Esophagus (tissue), 2 donors: ENCODE measurements at regions not wholly inside any gene's neighbourhood (a gene's known extent, or its start where the extent isn't known, plus 50 kb on each side); places are given as distances from the start of the nearest gene placed in this dataset.

Source experiments
- H3K27ac ChIP-seq, 2 donors: one replicate each; pipeline ENCODE4 v1.5.1; 2013; ENCODE audit warnings: low read depth in 2 of 2, mild to moderate bottlenecking in 2 of 2, inconsistent platforms in 1 of 2, low read length in 1 of 2, moderate library complexity in 1 of 2
- H3K27me3 ChIP-seq, 2 donors: one replicate each; pipeline ENCODE4 v1.6.1; 2013; ENCODE audit warnings: low read length in 2 of 2, control low read depth in 1 of 2, mild to moderate bottlenecking in 1 of 2; ENCODE audit not compliant: insufficient read depth in 2 of 2, control insufficient read depth in 1 of 2
- H3K36me3 ChIP-seq, 2 donors: one replicate each; pipeline ENCODE4 v1.6.1; 2013; ENCODE audit warnings: low read length in 1 of 2; ENCODE audit not compliant: control insufficient read depth in 2 of 2, insufficient read depth in 2 of 2
- H3K4me1 ChIP-seq, 2 donors: one replicate each; pipeline ENCODE4 v1.6.1; 2013; ENCODE audit warnings: low read length in 1 of 2; ENCODE audit not compliant: control insufficient read depth in 2 of 2, insufficient read depth in 2 of 2
- H3K4me3 ChIP-seq, 2 donors: one replicate each; pipeline ENCODE4 v1.5.1; 2013; ENCODE audit warnings: low read length in 2 of 2, mild to moderate bottlenecking in 2 of 2, low read depth in 1 of 2, moderate library complexity in 1 of 2
- H3K9me3 ChIP-seq, 2 donors: one replicate each; pipeline ENCODE4 v1.6.1; 2013; ENCODE audit warnings: mild to moderate bottlenecking in 2 of 2, low read depth in 1 of 2, low read length in 1 of 2, moderate library complexity in 1 of 2; ENCODE audit not compliant: control insufficient read depth in 2 of 2, insufficient read depth in 1 of 2
- WGBS, 2 donors: extraction: QIAGEN DNeasy Blood & Tissue Kit; methylation state at CpG; one replicate each; pipeline ENCODE4 v1.1.7; 2013; 5-methylcytosine and 5-hydroxymethylcytosine counted together
- donor health status: healthy with polysubstance abuse.
- donor health status: Bipolar disorder and iron deficiency.

DNA sequence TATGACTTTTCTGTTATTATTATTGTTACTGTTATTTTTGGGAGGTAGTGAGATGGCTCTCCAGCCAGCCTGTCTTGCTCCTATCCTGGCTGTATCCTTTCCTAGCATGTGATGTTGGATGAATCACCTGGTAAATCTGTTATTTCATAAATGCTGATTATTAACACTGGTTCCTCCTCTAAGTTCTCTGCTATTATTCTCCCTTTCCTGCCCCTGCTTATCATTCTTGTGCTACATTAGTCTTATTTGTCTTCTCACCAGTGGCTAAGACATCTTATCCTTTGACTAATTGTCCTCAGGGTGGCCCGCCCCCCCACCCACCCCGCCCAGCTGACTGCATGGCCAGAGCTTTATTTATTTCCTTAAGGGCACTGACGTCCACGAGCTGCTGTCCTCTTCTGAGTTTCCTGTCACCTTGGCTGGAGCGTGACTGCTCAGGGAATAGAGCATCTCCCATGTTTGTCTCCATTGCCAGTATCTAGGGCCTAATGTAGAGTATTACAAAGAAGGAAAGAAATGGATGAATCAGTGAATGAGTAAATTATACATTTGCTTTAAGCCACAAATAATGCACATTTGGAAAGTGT lies 110.1 kb upstream of the KLF6 start:
- no peaks in the 10 kb centered on the region for H3K27me3 ChIP-seq
- H3K9me3 ChIP-seq, result no peaks in the 10 kb centered on the region
- WGBS, 2 donors, result 59 to 61% methylated on average over 5 of the region's 5 CpGs
- no peak overlapping the region for H3K4me3 ChIP-seq
- H3K36me3 ChIP-seq, result no peaks in the 10 kb centered on the region
- H3K27ac ChIP-seq, result no peak overlapping the region
- H3K4me1 ChIP-seq, result peaks cover 0 to 1% of the 10 kb centered on the region in 2 donors

DNA sequence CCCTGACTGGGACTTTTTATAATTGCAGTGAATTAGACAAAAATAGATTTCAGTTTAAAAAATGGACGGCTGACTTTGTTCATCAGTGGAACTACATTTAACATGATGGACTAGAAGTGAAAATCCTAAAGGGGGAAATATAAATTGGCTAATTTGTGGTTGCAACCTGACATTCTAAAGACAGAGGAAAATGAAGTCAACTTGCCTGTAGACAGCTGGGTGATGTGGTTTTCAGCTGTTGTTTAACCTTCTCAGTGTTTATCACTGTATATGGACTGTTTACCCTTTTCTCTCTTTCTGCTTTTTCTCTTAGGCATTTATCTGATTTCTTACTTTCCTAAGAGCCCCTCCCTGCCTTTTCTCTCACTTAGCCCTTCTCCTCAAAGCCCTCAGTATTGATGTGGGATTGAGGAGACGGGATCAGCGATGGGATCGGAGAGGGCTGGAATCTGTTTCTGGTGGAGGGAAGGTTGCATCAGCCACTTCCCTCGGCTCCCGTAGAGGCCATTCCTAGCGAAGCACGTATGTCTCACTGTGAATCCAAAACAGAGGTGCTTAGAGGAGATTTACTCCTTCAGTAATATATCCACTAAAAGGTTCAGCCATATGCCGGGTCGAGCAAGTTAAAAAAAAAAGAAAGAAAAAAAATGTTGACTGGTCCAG lies 109.0 kb upstream of the KLF6 start:
- Histone ChIP-seq H3K4me1 (no peaks in the 10 kb centered on the region), H3K36me3 (no peaks in the 10 kb centered on the region), H3K9me3 (no peaks in the 10 kb centered on the region), H3K27me3 (no peaks in the 10 kb centered on the region), H3K27ac (peak overlapping the region in 1 of 2 donors; percentile 54), H3K4me3 (no peak overlapping the region)
- WGBS, 2 donors, result 87 to 89% methylated on average over 10 of the region's 10 CpGs

DNA sequence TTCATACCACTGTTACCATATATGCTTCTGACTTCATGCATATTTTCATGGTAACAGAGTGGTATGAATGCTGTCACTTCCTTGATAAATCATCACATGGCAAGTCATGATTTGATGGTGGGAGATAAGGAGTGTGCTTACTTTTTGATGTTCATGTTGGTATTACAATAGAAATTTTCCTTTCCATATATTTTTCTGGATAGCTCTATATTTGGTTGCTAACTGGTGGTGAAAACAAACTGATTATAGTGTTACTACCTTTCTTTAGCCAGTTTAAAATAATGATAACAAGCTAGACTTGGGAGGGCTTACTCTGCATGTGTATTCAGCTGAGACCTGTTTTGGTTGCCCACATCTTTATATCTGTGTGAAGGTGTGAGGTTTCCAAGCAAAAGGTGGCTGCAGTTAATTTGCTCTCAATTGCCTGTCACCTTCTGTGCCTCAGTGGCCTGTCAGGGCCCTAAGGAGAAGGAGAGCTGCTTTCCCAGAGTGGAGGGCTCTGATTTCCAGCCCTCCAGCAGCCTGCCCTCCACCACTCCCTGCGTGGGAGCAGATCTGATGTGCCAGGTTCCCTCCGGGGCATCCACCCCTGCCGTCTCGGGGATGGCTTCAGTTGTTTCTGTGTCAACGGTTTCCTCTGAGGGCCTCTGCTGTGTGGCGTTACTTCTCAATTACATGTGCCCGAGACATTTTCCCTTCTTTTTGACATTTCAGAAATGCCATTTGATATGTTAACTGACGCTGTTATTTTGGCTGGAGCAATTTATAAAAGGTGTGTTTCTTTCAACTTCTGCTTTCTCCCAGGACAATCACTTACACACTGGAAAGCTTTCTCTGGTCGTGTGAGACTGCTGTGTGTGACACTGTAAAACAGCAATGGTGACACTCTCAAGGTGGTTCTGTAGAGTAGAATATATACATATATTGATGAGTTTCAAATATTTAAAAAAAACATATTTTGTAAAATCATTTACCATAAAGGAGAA lies 107.7 kb upstream of the KLF6 start:
- 60 to 72% methylated on average over 9 of the region's 9 CpGs for WGBS, 2 donors
- Histone ChIP-seq H3K9me3 (no peaks in the 10 kb centered on the region), H3K27ac (peak overlapping the region in 1 of 2 donors; percentile 10), H3K4me3 (no peak overlapping the region), H3K27me3 (no peaks in the 10 kb centered on the region), H3K4me1 (no peaks in the 10 kb centered on the region), H3K36me3 (no peaks in the 10 kb centered on the region)

DNA sequence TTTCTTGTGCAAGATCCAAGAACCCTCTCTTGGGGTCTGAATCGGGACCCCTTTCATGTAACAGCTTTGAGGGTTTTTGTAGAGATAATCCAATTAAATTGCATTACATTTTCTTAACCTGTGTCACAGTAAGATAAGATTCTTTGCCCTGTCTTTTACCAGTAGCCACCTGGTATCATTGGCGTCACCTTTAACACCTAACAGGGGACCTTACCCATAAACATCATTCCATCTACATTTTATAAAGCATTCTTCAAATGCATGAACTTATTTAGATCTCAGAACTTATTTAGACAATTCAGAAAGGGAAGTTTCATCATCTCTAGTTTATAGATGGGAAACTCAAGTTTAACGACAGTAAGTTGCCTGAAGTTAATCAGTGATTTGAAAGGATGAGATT lies 106.4 kb upstream of the KLF6 start:
- peaks cover 0 to 3% of the 10 kb centered on the region in 2 donors for H3K4me1 ChIP-seq
- no peaks in the 10 kb centered on the region for H3K9me3 ChIP-seq
- no peaks in the 10 kb centered on the region for H3K36me3 ChIP-seq
- no peak overlapping the region for H3K27ac ChIP-seq
- no peaks in the 10 kb centered on the region for H3K27me3 ChIP-seq
- WGBS, 2 donors, result 92 to 94% methylated on average over 3 of the region's 3 CpGs
- no peak overlapping the region for H3K4me3 ChIP-seq

DNA sequence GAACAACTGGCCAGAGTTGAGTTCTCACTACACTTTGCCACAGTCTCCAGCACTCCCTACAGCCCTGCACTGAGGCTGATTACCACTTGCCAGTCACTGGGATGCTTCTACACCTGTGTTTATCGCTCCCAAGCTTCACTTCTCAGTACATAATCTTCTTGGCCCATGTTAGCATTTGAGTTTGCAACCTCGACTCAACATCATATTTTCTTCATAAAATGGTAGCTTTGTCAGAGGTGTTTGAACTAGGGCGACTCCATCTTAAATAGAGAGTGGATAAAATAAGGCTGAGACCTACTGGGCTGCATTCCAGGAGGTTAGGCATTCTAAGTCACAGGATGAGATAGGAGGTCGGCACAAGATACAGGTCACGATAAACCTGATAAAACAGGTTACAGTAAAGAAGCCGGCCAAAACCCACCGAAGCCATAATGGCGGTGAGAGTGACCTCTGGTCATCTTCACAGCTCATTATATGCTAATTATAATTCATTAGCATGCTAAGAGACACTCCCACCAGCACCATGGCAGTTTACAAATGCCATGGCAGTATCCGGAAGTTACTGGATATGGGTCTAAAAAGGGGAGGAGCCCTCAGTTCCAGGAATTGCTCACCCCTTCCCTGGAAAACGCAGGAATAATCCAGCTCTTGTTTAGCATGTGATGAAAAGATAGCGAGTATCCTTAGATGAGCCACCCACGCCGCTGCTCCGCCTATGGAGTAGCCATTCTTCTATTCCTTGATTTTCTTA lies 105.8 kb upstream of the KLF6 start:
- no peak overlapping the region for H3K27ac ChIP-seq

DNA sequence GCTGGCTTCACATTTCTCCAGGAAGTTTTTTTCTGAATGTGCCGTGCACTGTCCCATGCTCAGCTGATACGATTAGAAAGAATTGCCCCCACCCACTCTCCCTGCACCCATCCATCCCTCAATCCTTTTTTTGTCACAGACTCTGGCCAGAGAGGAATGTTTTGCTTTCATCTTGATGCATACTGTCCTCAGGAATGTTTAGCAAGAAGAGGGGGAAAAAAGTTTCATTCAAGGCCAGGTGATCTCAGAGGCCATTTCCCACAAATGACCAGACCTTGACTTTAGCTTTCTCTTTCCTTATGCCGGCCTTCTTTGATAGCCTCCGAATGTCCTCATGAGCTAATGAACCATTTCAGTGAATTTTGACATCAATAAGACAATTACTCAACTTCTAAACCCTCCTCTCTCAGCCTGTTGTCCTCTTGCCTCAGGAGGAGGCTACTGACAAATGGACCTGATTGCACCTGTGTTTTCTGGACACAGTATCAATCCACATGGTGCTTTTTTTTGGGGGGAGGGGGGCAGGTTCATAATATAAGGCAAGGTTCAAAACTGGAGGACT lies 105.0 kb upstream of the KLF6 start:
- Histone ChIP-seq H3K4me3 (no peak overlapping the region), H3K36me3 (no peaks in the 10 kb centered on the region)
- 62 to 72% methylated on average over 4 of the region's 4 CpGs for WGBS, 2 donors

More for the DNA sequence above, 105.8 kb upstream of the KLF6 start:
- WGBS, 2 donors, result 93 to 95% methylated on average over 14 of the region's 14 CpGs
- Histone ChIP-seq H3K4me3 (no peak overlapping the region), H3K36me3 (no peaks in the 10 kb centered on the region), H3K9me3 (no peaks in the 10 kb centered on the region), H3K27me3 (no peaks in the 10 kb centered on the region), H3K4me1 (peaks cover 0 to 3% of the 10 kb centered on the region in 2 donors)

DNA sequence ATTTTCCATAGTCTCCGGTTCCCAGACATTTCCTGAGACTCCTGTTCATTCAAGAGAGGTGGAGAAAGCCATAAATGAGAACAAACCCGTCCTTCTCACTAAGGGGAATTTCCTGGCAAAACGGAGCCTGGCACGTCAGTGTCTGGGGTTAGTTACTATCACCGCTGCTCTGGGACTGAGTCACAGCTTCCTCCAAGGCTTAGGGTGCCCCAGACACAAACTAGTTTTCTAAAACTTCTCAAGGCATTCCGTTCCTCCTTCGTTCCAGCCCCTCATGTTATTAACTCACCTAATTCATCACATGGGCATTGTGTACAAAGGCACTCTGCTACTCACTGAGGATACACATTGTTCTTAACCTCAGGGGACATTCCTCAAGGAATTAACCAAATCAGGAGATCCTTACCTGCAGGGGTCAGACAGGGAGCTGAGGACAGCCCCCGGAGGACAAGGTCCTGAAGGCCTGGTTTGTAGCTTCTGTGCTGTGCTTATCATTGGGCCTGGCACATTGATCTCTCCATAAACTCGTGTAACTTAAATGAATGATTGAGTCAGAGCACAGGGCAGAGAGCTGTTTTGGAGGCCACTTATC lies 103.0 kb upstream of the KLF6 start:
- Histone ChIP-seq H3K27me3 (no peaks in the 10 kb centered on the region), H3K4me1 (peaks cover 0 to 3% of the 10 kb centered on the region in 2 donors), H3K27ac (peak overlapping the region; percentile 74 to 78), H3K36me3 (no peaks in the 10 kb centered on the region), H3K9me3 (no peaks in the 10 kb centered on the region), H3K4me3 (no peak overlapping the region)
- WGBS, 2 donors, result 22 to 32% methylated on average over 9 of the region's 9 CpGs

More for the DNA sequence above, 105.0 kb upstream of the KLF6 start:
- no peaks in the 10 kb centered on the region for H3K27me3 ChIP-seq
- H3K27ac ChIP-seq, result no peak overlapping the region
- no peaks in the 10 kb centered on the region for H3K9me3 ChIP-seq
- H3K4me1 ChIP-seq, result peaks cover 0 to 3% of the 10 kb centered on the region in 2 donors

DNA sequence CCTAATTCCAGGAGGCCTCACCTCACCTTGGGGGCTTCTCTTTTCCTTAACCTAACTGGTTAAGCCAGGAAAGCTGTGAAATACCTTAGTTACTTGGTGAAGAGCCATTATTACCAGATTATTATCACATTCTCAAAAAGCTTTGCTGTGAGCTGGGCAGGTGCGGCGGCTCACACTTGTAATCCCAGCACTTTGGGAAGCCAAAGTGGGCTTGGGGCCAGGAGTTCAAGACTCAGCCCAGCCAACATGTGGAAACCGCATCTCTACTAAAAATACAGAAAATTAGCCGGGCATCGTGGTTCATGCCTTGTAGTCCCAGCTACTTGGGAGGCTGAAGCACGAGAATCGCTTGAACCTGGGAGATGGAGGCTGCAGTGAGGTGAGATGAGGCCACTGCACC lies 102.4 kb upstream of the KLF6 start:
- H3K4me1 ChIP-seq, result peaks cover 0 to 3% of the 10 kb centered on the region in 2 donors
- no peak overlapping the region for H3K4me3 ChIP-seq
- no peaks in the 10 kb centered on the region for H3K9me3 ChIP-seq
- H3K36me3 ChIP-seq, result no peaks in the 10 kb centered on the region
- WGBS, 2 donors, result 76 to 88% methylated on average over 7 of the region's 7 CpGs
- peak overlapping the region; percentile 74 to 77 for H3K27ac ChIP-seq
- H3K27me3 ChIP-seq, result no peaks in the 10 kb centered on the region
